HG02610 (cell line): ENCODE measurements at regions not wholly inside any gene's neighbourhood (a gene's known extent, or its start where the extent isn't known, plus 50 kb on each side); places are given as distances from the start of the nearest gene placed in this dataset.

ENCODE experiments used
- ATAC-seq: cut with Tn5 transposase; IDR thresholded peaks from one replicate; pipeline ENCODE4 v1.9.1; 2021; ENCODE audit warnings: mild to moderate bottlenecking, moderate library complexity; ENCODE audit not compliant: unreplicated experiment

DNA sequence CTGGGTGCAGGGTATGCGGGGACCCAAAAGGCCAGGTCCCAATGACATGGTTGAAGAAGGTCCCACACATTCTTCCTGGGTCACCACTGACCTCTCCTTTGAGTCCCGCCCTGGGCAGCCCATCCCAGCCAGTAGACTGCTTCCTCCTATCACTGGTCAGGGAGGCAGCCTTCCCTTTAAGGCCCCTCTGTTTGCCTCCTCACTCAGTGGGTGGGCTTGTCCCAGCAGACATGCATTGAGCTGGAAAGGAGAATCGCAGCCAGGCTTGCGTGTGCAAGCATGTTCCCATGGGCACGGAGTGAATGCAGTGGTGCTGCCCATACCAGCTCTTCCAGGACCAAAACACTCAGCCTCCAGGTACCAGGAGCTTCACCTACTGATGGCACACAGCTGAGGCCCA lies 162.4 kb upstream of the SYT13 start:
- no peak for ATAC-seq

DNA sequence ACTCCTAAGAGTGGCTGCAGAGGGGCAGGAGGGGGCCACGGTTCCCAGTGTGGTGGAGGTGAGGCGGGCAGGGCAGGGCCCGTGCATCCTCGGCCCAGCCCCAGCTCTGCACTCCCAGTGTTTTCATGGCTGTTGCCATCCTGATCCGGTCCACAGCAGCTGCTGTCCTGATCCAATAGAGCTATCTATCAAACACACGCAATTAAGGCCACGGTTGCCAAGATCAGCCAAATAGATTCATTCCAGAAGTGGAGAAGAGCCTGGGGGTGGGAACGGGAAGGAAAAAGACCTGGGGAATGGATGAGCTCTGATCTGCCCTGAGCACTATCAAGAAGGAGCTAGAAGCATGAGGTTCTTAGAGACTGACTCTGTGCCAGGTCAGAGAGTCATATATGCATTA lies 160.9 kb upstream of the SYT13 start:
- no peak for ATAC-seq

DNA sequence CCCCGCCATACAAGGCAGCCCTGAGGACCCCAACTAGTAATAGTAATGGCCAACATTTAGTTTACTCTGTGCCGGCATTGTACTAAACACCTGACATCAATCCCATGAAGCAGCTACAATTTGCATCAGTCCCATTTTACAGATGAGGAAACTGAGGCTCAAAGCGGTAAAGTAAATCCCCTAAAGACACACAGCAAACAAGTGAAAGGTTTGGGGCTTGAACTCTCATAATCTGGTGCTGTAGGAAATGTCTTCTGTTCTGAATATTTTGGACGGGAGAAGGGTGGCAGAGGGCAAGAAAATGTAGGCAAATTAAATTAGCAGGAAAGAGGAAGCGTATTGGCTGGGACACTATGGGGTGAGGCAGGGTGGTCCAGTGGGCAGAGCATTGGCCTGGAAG lies 160.3 kb upstream of the SYT13 start:
- ATAC-seq = no peak

DNA sequence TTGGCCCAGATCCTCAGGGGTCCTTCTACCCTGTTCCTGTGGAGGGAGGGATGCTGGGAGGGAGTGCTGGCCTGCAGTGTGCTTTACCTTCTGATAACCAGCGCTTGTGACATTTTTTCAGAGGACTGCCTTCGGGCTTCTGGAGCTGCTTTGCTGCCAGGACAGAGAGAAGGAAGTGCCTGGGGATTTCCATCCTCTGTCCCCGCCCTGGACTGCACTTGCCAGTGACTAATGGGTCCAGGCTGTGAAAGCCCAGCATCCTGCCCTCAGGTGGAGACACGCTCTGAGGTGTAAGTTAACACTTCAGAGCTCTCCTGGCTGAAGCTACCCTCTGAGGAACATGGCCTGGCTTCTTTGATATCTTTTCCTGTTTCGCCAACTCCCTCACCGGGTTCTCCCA lies 158.7 kb upstream of the SYT13 start:
- ATAC-seq = no peak

DNA sequence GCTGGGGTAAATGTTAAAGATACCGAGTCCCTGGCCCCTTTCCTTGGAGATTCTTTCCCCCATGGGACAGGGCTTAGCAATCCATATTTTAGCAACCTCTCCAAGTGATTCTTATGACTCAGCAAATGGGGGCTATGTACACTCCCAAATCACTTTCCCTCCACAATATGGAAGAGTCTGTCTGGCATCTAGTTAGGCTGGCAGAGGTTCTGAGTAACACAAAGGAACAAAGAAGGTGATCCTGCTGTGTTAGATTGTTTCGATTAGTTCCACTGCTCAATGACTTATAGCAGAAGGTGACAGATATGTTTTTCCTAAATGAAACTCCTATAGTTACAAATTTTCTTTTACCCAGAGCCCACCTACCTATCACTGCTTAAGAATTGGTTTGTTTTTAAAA lies 154.0 kb upstream of the SYT13 start:
- no peak for ATAC-seq

DNA sequence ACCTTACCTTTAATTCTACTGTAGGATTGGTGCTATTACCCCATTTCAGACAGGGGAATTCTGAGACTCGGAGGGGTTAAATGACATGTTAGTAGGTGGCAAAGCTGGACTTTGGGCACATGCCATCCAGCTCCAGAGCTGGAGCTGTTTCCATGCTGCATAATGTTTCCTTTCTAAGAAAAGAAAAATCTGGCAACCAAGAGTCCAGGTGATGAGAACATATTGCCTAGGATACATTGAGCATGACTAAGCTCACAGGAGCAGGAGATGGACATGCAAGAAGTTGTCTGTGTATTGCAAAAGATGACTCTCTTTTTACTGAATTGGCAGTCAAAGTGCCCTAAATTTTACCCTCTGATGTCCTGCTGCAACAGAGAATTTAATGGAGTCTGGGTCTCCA lies 150.8 kb upstream of the SYT13 start:
- ATAC-seq = no peak

DNA sequence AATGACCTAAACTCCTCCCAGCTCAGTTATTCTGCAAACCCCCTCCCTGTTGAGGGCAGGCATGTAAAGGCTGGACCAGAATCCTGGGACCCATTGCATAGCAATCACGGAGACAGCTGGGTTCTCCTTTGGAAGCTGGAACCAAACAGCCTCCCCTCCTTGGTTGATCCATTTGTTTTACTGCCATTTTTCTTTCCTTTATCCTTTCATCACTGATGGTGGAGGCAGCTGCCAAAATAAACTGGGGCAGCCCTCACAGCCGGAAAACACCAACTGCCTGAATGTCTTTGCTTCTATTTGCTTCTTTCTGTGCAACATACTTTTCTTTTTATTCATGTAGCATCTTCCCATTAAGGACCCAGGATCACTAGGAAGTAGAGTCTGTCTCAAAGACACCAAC lies 150.0 kb upstream of the SYT13 start:
- no peak for ATAC-seq

DNA sequence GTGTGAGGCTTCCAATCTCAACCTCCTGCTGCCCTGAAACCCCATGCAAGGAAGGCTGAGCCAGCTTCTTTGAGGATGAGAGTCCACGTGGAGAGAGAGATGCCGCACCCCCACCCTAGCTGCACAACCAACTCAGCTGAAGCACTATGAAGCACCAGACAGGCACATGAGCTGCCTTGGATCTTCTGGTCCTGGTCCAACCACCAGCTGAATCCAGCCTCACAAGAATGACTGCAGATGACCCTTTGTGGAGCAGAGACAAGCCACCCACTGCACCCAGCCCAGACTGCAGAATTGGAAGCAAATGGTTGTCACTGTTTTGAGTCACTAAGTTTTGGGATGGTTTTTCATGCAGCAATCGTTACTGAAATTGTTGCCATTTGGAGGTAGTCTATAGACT lies 149.6 kb upstream of the SYT13 start:
- no peak for ATAC-seq

DNA sequence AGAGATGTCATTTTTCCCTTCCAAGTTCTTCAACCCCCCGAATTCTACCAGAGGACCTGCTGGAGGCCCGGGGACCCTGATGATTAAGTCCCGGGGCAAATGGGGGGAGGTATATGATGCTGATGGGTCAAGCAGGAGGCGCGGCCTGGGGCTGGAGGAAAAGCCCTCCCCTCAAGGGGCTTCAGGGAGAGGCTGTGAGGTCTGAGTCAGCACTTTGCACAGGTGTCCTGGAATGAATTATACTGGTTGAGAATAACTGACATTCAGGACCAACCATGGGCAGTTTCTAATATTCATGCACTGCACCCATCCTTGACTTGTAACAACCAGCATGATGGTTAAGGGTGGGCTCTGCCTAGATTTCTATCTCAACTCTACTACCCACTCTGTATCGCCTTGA lies 146.8 kb upstream of the SYT13 start:
- ATAC-seq = no peak

DNA sequence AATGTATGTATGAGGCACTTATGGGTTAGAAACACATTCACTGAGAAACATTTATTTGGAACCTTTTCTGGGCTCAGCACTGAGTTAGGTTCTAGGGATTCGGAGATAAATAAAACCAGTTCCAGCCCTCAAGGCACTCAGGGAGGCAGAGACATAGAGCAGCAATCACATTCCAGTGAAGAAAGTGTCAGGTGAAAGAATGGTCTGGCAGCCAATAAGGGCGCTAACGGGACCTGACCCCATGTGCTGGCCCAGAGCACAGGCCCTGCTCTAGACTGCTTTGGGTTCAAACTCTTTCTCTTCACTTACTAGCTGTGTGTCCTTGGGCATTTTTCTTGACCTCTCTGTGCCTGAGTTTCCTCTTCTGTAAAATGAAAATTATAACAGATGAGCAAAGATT lies 146.0 kb upstream of the SYT13 start:
- ATAC-seq = no peak

DNA sequence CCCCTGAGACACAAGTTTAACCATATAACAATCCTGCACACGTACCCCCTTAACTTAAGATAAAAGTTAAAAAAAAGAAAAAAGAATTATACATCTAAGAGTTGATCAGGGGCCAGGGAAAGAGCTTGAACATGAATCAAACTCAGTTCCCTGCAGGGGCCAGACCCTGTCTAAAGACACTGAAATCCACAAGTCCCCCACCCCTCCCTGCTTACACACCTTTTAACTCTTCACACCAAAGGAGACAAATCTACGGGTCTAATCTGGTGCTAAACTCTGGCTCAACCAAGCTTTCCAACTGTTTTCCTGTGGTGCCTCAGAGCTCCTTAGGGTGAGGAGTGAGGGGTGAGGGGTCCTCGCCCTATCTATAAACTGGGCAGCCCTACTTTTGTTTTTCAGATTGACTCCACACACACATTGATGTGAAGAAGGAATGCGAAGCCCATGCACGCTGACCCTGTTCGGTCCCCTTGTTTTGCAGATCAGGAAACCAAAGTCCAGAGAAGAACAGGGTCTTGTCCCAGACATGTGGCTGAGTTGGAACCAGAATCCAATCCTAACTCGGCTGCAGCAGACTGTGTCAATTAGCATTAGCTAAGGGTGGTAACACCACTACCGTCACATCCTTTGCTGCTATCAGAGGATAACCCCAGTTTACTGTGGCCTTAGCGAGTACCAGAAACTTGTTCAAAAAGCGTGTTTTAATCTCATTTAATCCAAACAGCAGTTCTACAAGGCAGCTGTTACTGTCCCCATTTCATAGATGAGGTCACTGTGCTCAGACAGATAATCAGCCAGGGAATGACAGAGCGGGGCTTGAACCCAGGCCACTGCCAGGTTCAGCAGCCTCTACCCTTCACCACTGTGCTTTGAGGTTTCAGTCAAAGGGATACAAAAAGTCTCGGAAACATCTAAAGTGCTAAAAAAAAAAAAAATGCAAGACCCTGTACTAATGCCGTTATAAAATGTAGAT lies 145.2 kb upstream of the SYT13 start:
- no peak for ATAC-seq

DNA sequence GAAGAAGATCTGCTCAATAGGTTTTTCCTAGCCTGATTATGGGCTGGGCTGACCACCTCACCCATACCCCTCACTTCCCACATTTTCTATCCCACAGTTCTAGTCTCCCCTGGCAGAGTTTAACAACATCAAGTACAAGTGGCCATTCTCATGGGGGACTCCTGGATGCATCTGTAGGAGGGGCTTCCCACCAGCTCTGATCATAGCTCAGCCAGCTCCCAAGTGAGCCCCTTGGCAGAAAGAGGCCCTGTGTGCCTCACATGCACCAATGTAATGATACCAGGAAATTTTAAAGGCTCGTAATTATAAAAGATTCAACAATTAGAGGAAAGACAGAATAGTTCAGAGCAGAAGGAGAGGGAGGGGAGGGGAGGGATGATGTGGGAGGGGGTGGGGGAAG lies 144.2 kb upstream of the SYT13 start:
- no peak for ATAC-seq

DNA sequence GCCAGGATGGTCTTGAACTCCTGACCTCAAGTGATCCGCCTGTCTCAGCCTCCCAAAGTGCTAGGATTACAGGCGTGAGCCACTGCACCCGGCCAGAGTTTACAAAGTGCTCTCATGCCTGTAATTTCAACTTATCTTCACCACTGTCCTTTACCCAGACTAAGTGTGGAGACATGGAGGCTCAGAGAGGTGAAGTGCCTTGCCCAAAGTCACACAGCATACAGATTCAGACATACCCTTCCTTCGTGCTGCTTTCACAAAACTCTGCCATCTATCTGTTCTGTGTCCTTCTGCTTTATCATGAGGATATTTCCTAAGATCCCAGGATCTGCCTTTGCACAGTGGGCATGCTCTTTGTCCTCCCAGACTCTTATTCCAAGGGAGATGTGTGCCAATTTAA lies 143.6 kb upstream of the SYT13 start:
- ATAC-seq = no peak

DNA sequence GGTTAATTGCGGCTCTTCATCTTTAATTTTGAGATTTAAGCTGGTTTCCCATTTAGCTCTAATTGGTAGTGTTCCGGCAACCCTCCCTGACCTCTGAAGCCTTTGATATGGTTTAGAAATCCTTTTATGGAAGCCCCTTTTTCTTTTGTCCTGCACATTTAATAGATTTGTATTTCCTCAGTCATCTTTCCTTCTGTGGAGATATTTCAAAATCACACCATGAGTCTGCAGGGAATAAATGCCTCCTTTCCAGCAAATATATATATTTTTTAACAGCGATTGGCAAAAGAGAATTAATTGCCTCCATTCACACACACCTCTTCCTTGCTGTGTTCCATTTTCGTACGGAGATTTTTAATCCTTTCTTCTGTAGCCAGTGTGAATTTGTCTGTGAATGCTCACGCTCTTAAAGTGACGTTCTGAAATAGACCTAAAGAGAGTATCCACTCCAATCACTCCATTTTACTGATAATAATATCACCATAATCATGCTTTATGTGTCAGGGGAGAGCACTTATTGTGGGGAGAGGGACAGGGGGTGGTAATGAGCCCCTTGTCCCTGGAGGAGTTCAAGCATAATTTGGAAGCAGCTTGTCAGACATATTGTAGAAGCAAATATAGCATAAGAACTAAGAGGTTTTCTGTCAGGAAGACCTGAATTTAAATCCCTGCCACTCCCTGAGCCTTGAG lies 142.5 kb upstream of the SYT13 start:
- no peak for ATAC-seq

DNA sequence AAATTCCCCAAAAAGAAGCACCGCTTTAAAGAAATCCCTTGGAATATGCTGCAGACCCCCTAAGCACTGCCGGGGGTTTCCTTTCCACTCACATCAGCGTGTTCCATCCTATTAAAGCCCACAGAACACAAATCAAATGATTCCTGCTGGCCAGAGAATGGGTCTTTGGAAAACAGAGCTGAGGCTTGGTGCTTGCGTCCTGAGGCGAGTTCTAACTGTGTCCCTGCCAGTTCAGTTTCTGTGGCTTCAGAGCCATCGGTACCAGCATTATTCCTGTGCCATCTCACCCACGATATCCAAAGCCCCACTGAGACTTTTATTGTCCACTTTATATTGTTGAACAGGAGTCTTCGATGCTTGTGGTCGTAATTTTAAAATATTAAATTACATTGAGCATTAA lies 142.0 kb upstream of the SYT13 start:
- ATAC-seq = no peak

DNA sequence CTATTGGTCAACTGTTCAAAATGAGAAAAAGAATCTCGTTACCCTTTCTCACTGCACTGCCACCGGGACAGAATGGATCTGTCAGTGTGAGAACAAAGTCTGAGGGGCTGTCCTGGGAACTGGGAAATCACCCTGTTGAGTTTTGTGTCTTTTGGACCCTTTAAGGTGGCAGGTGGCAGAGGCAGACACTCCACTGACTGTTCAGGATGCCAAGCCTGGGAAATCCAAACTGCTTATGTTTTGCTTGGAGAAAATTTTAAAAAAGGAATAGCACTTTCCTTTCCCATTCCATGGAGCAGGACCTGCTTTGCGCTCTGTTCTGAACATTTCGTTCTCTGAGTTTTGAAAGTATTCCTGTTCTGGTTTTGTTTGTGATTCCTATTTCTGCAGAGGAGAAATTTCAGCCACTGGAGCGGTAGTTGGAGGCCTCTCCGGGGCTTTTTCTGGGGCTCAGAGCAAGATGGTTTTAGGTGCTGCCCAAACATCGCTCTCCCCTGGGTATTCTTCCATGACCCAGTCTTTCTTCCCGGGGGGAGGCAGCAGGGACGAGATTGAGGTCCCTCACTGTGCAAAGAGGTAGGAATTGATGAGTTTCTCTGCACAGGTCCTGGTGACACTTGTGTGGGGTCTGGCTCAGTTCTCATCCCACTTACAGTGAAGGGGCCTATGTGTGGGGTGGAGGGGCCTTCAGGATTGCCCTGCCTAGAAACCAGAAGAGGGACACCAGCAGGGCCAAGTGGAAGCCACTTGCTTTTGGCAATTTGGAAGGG lies 138.5 kb upstream of the SYT13 start:
- no peak for ATAC-seq

DNA sequence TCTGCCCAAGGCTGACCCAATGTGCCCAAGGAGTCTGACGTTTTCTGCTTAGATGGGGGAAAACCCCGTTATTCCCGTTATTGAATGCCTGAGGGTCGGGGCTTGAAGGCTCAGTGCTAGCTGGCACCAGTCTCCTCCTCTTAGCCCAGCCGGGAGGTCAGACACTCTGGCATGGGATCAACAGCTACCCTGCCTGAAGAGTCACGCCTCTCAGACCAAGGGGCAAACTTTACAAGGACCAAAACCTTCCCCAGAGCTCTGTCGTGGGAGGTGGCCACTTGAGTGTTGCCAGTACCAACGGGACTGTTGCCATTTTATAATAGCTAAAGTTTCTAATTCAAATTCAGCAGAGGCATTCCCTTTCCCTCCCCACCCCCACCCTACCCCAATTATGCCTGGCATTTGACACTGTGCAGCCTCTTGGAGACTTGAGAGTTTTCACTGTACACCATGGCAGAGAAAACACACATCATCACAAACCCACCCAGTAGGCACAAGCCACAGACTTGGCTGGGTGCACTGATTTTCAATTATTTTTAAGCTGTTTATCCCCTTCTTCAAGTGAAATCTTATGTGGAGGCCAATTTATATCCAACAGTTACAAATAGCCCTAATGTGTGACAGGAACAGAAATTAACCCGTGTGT lies 137.5 kb upstream of the SYT13 start:
- ATAC-seq = no peak

DNA sequence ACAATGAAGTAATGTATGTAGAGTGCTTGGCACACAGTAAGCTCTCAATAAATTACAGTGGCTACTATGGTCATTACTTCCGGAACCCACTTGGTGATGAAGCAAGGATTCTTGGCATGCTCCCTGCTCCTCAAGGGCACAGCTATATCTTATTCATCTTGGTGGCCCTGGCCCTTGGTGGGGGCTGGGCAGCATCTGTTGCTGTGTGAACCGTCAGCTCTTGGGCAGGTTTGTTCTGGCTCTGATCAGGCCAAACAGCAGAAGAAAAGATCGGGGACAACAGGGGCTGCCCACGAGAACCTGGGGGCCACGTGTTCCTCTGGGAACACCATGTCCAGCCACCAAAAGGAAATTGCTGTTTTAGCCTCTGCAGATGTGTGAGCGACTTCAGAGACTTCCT lies 136.9 kb upstream of the SYT13 start:
- no peak for ATAC-seq

DNA sequence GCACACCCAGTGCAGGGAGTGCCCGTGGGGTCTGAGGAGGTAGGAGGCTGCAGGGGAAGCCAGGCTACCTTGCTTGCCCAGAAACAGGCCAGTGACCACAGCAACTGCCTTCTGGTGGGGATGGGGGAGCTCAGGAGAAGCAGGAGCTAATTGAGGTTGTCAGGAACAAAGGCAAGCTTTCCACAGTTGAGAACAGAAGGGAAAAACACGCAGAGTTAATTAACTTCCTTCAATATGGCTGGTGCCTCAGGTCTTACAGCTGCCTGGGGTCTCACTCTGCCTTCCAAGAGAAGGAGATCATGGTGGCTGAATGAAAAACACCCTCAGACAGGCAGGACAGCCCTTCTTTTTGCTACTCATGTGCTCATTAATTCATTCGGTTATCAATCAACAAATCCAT lies 127.9 kb upstream of the SYT13 start:
- ATAC-seq = no peak

DNA sequence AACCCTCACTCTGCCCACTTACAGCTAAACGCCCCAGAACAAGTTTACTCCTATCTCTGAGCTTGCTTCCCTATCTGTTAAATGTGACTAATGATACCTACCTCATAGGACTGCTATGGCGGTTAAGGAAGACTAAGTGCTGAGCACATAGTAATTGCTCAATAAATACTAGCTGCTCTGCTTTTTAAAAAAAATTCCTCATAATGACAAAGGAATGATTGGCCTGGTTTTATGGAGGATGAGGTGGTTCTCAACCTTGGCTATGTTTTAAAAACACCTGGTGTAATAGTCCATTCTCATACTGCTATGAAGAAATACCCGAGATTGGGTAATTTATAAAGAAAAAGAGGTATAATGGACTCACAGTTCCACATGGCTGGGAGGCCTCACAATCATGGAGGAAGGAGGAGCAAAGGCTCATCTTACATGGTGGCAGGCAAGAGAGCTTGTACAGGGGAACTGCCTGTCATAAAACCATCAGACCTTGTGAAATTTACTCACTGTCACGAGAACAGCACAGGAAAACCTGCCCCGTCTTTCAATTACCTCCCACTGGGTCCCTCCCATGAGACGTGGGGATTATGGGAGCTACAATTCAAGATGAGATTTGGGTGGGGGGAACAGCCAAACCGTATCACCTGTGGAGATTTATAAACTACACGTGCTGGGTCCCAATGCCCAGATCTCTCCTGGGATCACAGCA lies 127.2 kb upstream of the SYT13 start:
- ATAC-seq = no peak

DNA sequence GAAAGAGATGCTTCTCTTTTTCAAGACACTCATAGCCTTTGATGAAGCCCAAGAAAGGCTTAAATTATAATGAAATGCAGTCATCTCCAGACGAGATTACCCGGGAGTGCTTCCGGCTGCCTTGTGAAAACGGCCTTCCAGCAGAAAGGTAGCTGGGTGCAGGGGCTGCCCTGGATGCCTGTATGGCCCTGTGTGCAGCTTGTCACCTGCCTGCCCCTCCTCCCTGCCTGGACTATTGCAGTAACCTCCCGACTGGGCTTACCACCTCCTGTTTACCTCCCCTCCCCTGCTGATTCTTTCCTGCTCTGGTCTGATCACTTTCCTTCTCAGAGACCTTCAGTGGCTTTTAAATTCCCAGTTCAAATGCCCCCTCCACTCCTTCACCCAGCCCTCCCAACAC lies 126.4 kb upstream of the SYT13 start:
- no peak for ATAC-seq
